Right ventricle myocardium inferior (tissue), 1 donor: ENCODE measurements at regions not wholly inside any gene's neighbourhood (a gene's known extent, or its start where the extent isn't known, plus 50 kb on each side); places are given as distances from the start of the nearest gene placed in this dataset.

ENCODE experiments used
- ATAC-seq: fragments of 200-7000 bp; cut with Tn5 transposase; one replicate; pipeline ENCODE4 v1.9.1; 2020; ENCODE audit warnings: mild to moderate bottlenecking, moderate library complexity
- DNase-seq: peaks from one replicate; pipeline ENCODE4 v3.0.0; 2021; ENCODE audit errors: missing footprints
- intact Hi-C: fragments of 100-400 bp; cut with DNase I; formaldehyde crosslinking; loops from one replicate; pipeline ENCODE4 v1.11.0; 2022
- donor health status: DM: no; HTN: yes; CAD: no; lungs with severe emphysema.

- DNase-seq (no peak), ATAC-seq (no peak)
- intact Hi-C loops, result no loop called here
These were observed 588.7 kb downstream of the TUSC7 start for GRCh38 chr3:117298273-117298672.

- no peak for ATAC-seq
- intact Hi-C loops, result no loop called here
These were observed 592.8 kb downstream of the TUSC7 start for GRCh38 chr3:117302428-117302827.

GRCh38 chr3:117303443-117303842 is 593.9 kb downstream of the TUSC7 start:
- DNase-seq (no peak), ATAC-seq (no peak)
- intact Hi-C loops, result no loop called here

More at GRCh38 chr3:117302428-117302827, 592.8 kb downstream of the TUSC7 start:
- DNase-seq, result no peak

- intact Hi-C loops, result no loop called here
- DNase-seq, result no peak
These were observed 595.1 kb downstream of the TUSC7 start for GRCh38 chr3:117304681-117305080.

GRCh38 chr3:117305681-117306080 is 596.1 kb downstream of the TUSC7 start:
- ATAC-seq (no peak), DNase-seq (no peak)
- intact Hi-C loops, result no loop called here

More at GRCh38 chr3:117304681-117305080, 595.1 kb downstream of the TUSC7 start:
- ATAC-seq, result no peak

GRCh38 chr3:117306299-117306698 is 596.7 kb downstream of the TUSC7 start:
- no peak for ATAC-seq
- DNase-seq, result no peak
- intact Hi-C loops, result no loop called here

- ATAC-seq (no peak), DNase-seq (no peak)
- intact Hi-C loops, result no loop called here
These were observed 598.8 kb downstream of the TUSC7 start for GRCh38 chr3:117308353-117308752.

GRCh38 chr3:117308756-117309155 is 599.2 kb downstream of the TUSC7 start:
- intact Hi-C loops, result no loop called here
- no peak for ATAC-seq
- no peak for DNase-seq

GRCh38 chr3:117310536-117310935 is 601.0 kb downstream of the TUSC7 start:
- no peak for ATAC-seq
- intact Hi-C loops, result no loop called here
- DNase-seq, result no peak

- intact Hi-C loops, result no loop called here
- DNase-seq (no peak), ATAC-seq (no peak)
These were observed 605.0 kb downstream of the TUSC7 start for GRCh38 chr3:117314441-117315150.

GRCh38 chr3:117322866-117323265 is 613.3 kb downstream of the TUSC7 start:
- ATAC-seq, result no peak
- DNase-seq, result no peak
- intact Hi-C loops, result no loop called here

- no peak for ATAC-seq
- no peak for DNase-seq
- intact Hi-C loops, result no loop called here
These were observed 637.3 kb downstream of the TUSC7 start for GRCh38 chr3:117346901-117347300.

GRCh38 chr3:117348884-117349283 is 639.3 kb downstream of the TUSC7 start:
- no peak for DNase-seq
- intact Hi-C loops, result no loop called here
- ATAC-seq, result no peak

GRCh38 chr3:117349566-117349965 is 640.0 kb downstream of the TUSC7 start:
- no peak for DNase-seq
- intact Hi-C loops, result no loop called here
- no peak for ATAC-seq

GRCh38 chr3:117350371-117350770 is 640.8 kb downstream of the TUSC7 start:
- DNase-seq (no peak), ATAC-seq (no peak)
- intact Hi-C loops, result no loop called here

GRCh38 chr3:117355566-117355965 is 646.0 kb downstream of the TUSC7 start:
- no peak for DNase-seq
- ATAC-seq, result no peak
- intact Hi-C loops, result no loop called here

- no peak for DNase-seq
- intact Hi-C loops, result no loop called here
- ATAC-seq, result no peak
These were observed 646.6 kb downstream of the TUSC7 start for GRCh38 chr3:117356091-117356705.

GRCh38 chr3:117358717-117359314 is 649.2 kb downstream of the TUSC7 start:
- no peak for ATAC-seq
- intact Hi-C loops, result no loop called here
- DNase-seq, result peak; percentile 48

GRCh38 chr3:117366574-117366973 is 657.0 kb downstream of the TUSC7 start:
- no peak for ATAC-seq
- no peak for DNase-seq
- intact Hi-C loops, result no loop called here

- DNase-seq, result no peak
- intact Hi-C loops, result no loop called here
- ATAC-seq, result no peak
These were observed 658.3 kb downstream of the TUSC7 start for GRCh38 chr3:117367861-117368260.
